Nephron progenitor cell (in vitro differentiated cells): ENCODE measurements at regions not wholly inside any gene's neighbourhood (a gene's known extent, or its start where the extent isn't known, plus 50 kb on each side); places are given as distances from the start of the nearest gene placed in this dataset.

ENCODE experiments used
- DNase-seq: peaks from one replicate; pipeline ENCODE4 v3.0.0; 2021
- H3K27ac Mint-ChIP-seq: 2 replicates; pipeline ENCODE4 v1.8.0; 2021; ENCODE audit warnings: mild to moderate bottlenecking, moderate library complexity, mixed read lengths
- H3K27me3 Mint-ChIP-seq: 2 replicates; pipeline ENCODE4 v1.8.0; 2021; ENCODE audit warnings: mild to moderate bottlenecking, low read depth, mixed read lengths; ENCODE audit not compliant: poor library complexity
- H3K36me3 Mint-ChIP-seq: 2 replicates; pipeline ENCODE4 v1.8.0; 2021; ENCODE audit warnings: low read depth, mixed read lengths
- H3K4me1 Mint-ChIP-seq: 2 replicates; pipeline ENCODE4 v1.8.0; 2021; ENCODE audit warnings: mixed read lengths
- H3K4me3 Mint-ChIP-seq: 2 replicates; pipeline ENCODE4 v1.8.0; 2021; ENCODE audit warnings: mild to moderate bottlenecking, moderate library complexity, mixed read lengths
- H3K9me3 Mint-ChIP-seq: 2 replicates; pipeline ENCODE4 v1.8.0; 2021; ENCODE audit warnings: mild to moderate bottlenecking, moderate library complexity, mixed read lengths
- CTCF ChIP-seq: fragments of 200-600 bp; sonication (generic); IDR thresholded peaks from 2 replicates; pipeline ENCODE4 v1.5.0; 2021; ENCODE audit warnings: antibody characterized with exemption

DNA sequence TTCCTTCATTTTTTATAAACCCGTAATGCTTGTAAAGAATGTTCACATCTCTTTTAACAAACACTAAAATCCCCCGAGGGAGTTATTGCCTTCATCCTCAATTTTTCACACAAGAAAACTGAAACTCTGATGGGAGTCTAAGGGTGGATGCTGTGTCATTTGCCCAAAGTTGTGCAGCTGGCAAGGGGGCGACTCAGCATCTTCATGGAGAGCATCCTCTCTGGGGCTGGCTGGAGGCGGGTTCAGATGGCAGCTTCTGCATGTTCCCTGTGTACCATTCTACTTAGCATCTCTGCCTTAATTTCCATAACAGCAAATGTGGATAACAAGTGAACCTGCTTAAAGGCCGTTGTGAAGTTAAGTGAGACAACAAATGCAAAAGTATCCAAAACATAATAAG lies 256.4 kb downstream of the IRS2 start:
- no peak for DNase-seq
- Mint-ChIP-seq H3K27me3 (peaks cover 9% of the 10 kb centered on the region), H3K4me3 (no peak overlapping the region), H3K4me1 (no peaks in the 10 kb centered on the region), H3K27ac (no peak overlapping the region), H3K9me3 (no peaks in the 10 kb centered on the region), H3K36me3 (no peaks in the 10 kb centered on the region)
- TF ChIP-seq CTCF, result no peak

- Mint-ChIP-seq H3K4me3 (no peak overlapping the region), H3K27me3 (peaks cover 6% of the 10 kb centered on the region), H3K36me3 (no peaks in the 10 kb centered on the region), H3K27ac (no peak overlapping the region), H3K9me3 (no peaks in the 10 kb centered on the region), H3K4me1 (no peaks in the 10 kb centered on the region)
- no peak for DNase-seq
- no peak for TF ChIP-seq CTCF
These were observed 264.7 kb downstream of the IRS2 start for GRCh38 chr13:109521719-109522118.

GRCh38 chr13:109517517-109517916 lies 268.9 kb downstream of the IRS2 start:
- TF ChIP-seq CTCF, result no peak
- Mint-ChIP-seq H3K27me3 (no peaks in the 10 kb centered on the region), H3K27ac (no peak overlapping the region), H3K9me3 (no peaks in the 10 kb centered on the region), H3K4me3 (no peak overlapping the region), H3K4me1 (no peaks in the 10 kb centered on the region), H3K36me3 (no peaks in the 10 kb centered on the region)
- no peak for DNase-seq

DNA sequence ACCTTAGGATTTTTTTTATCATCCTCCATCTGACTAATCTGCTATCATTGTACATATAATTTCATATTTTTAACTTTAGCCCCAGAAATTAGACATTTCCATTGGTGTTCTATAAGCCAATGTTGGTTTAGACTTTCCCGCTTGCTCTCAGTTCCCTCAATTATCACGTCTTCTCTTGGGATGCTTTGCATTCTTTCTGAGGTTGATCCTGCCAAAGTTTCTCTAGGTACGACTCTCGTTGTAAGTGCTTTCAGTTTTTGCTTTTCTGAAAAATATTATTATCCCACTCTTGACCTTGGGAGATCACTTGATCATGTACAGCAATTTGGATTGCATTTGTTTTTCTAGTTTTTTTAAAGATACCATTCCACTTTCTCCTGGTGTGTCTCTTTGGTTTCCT lies 270.2 kb downstream of the IRS2 start:
- TF ChIP-seq CTCF, result no peak
- Mint-ChIP-seq H3K9me3 (no peaks in the 10 kb centered on the region), H3K4me3 (no peak overlapping the region), H3K27ac (no peak overlapping the region), H3K36me3 (no peaks in the 10 kb centered on the region), H3K4me1 (no peaks in the 10 kb centered on the region), H3K27me3 (no peaks in the 10 kb centered on the region)
- DNase-seq, result no peak

DNA sequence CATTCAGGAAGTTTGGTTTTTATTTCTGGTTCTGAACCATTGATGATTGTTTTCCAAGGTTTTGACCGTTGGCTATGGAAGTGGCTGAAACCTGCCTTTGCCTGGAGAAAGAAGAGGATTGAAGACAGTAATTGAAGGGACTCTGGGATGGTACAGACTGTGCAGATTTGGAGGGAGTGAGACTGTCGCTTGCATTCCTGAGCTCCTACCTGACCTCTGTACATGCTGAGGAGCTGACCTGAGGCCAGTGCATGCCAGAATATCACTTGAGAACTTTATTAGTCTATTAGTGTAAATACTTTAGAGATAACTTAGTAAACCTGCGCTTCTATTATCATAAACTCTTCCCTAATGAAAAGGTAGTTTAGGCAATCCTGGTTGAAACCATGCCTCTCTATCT lies 276.4 kb downstream of the IRS2 start:
- Mint-ChIP-seq H3K9me3 (peaks cover 18% of the 10 kb centered on the region), H3K27me3 (no peaks in the 10 kb centered on the region), H3K4me3 (no peak overlapping the region), H3K4me1 (no peaks in the 10 kb centered on the region), H3K27ac (no peak overlapping the region), H3K36me3 (no peaks in the 10 kb centered on the region)
- no peak for TF ChIP-seq CTCF
- no peak for DNase-seq

DNA sequence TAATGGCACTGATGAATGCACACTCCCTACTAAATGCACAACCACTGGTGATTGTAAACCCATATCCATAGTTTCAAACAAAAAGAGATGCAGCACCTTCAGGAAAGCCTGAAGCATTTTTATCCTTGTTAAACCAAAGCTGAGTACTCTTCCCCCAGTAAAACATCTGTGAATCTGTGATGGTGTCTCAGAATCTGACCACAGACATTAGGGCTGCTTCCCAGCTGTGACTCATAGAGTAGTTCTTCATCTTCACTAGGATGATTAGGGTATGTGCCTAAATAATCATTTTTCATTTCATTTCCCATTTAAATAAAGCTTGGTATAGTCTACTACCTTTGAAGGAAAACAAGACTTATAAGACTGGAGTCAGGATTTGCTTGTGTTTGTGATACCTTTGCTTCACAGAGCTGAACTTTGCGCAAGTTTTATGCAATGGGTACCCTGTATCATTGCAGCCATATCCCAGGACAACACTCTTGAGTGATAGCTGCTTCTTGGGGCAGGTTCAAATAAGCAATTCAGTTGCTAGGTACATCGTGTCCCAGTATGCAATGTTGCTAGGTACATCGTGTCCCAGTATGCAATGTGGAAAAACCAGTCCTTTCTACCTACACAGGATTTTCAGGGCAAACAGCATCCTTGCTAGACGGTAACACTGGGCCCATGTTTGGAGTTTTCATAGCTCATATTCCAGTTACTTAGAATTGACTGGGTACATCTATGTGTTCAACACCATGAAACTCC lies 277.1 kb downstream of the IRS2 start:
- peaks cover 21% of the 10 kb centered on the region for H3K9me3 Mint-ChIP-seq
- no peak overlapping the region for H3K4me3 Mint-ChIP-seq
- no peaks in the 10 kb centered on the region for H3K4me1 Mint-ChIP-seq
- H3K27ac Mint-ChIP-seq, result no peak overlapping the region
- H3K27me3 Mint-ChIP-seq, result no peaks in the 10 kb centered on the region
- no peak for DNase-seq
- no peaks in the 10 kb centered on the region for H3K36me3 Mint-ChIP-seq
- no peak for TF ChIP-seq CTCF
